Stimulated activated CD4-positive, alpha-beta T cell treated with anti-CD3 and anti-CD28 coated beads, Interleukin-1b, Interleukin-23, amount 100 ng/mL, for 24 hours (primary cell): ENCODE measurements at regions not wholly inside any gene's neighbourhood (a gene's known extent, or its start where the extent isn't known, plus 50 kb on each side); places are given as distances from the start of the nearest gene placed in this dataset.
"Not testable (repeated sequence)": the region's sequence is repeated elsewhere in the genome, so short reads cannot be mapped to it uniquely, and the experiment has no call there.

ENCODE experiments used
- DNase-seq, 4 experiments: peaks; one replicate each; pipeline ENCODE4 v3.0.0-alpha.2; 2020; ENCODE audit warnings: low read depth in 4 of 4, low spot score in 1 of 4

GRCh38 chr12:68478516-68479260 lies 132.0 kb upstream of the RAP1B start:
- DNase-seq: no peak

DNA sequence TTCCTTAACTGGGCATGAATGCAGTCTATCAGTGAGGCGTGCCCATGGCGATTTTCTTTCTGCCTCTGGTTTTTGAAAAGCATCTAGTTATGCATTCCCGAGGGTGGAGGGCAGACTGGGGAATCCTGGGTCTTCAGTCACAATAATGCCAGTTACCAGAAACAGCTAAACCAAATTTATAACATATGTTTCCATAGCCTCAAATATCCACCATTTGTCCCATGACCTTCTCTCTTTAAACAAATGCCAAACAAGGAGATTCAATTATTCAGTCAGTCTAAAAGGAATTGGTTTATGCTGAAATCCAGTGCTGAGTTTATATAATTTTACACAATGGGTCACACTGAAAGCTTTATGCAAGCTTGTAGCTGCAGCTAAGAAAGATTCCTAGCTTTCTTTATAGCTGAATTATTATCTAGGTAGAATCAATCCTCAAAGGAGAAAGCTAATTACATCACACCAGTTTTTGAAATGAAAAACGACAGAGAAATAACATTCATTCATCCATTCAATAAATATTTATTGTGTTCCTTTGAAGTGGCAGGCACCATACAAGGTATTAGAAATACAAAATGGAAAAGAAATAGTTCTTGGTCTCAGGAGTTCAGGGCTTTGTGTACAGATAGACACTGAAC lies 131.3 kb upstream of the RAP1B start:
- DNase-seq: no peak

DNA sequence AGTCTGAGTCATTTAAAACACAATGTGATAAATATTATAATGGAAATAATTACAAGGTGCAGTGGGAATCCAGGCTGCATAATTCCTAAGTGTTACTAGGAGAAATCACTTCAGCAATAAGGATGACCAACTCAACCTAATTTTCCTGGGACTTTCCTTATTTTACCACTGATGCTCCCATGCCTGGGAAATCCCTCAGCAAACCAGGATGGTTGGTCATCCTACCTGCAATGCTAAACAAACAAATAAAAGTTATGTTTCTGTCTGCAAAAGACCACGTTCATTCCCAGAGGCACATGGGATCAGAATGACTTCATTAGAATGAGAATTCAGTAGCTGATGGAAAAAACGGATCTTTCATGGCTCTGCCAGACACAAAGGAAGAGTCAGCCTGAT lies 130.8 kb upstream of the RAP1B start:
- no peak for DNase-seq

DNA sequence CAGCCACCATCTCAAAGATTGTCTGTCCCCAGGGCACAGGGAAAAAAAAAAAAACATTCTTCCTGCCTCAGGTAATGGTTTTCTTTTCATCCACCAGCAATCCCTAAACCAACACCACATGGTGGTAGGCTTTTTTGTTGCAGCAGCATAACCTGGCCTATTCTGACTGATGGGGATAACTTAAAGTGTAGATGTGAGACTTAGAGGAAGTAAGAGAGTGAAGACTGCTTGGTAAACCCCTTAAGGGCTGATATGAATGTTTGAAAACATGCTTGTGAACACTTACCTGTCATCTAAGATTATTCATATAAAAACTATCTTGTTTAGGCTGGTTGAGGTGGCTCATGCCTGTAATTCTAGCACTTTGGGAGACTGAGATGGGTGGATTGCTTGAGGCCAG lies 130.2 kb upstream of the RAP1B start:
- no peak for DNase-seq

DNA sequence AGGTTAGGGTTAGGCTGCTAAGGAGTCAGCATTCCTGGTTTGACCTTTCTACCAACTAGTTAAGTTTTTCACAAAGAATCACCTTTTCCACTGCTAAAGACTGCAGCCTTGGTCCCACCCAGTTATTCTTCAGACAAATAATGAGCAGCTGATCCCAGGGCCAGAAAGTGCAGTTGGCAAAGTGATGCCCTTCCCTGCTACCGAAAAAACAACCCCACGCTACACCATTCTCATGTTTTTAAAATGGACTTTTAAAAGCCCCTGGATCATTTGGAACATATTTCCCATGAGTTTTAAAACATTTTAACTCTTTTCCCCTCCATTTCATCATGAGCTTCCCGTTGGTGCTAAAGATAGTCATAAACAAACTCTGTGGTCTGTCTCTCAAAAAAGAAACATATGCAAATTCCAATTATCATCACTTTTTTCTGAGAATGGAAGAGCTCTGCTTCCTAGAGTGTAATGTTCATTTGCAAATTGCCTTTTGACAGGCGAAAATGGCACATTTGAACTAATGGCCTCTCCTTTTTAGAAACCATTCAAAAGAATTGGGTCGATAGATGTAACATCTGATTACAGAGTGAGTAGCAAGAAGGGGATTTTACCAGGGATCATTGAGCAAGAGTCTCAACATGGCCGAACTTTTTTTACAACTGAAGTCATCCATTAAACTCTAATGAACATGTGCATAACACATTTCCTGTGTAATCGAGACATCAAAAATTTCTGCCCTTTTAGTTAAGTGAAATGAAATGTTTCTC lies 129.3 kb upstream of the RAP1B start:
- DNase-seq: no peak

- no peak for DNase-seq
These were observed 128.7 kb upstream of the RAP1B start for GRCh38 chr12:68482014-68482413.

DNA sequence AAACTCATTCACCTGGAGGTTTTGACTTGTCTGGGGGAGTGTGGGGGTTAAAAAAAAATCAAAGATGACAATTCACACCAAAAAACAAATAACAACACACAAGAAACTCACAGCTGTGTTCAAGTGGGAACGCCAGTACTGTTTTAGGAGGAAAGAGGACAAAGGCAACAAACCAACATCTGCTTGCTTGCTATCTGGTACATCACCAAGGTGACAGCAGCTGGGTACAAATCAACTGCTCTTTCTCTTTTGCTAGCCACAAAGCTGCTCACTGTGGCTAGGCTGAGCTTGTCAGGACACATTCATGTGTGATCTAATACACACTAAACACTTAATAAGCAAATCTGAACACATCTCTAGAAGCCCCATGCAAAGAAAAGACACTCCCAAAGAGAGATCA lies 128.0 kb upstream of the RAP1B start:
- no peak for DNase-seq

DNA sequence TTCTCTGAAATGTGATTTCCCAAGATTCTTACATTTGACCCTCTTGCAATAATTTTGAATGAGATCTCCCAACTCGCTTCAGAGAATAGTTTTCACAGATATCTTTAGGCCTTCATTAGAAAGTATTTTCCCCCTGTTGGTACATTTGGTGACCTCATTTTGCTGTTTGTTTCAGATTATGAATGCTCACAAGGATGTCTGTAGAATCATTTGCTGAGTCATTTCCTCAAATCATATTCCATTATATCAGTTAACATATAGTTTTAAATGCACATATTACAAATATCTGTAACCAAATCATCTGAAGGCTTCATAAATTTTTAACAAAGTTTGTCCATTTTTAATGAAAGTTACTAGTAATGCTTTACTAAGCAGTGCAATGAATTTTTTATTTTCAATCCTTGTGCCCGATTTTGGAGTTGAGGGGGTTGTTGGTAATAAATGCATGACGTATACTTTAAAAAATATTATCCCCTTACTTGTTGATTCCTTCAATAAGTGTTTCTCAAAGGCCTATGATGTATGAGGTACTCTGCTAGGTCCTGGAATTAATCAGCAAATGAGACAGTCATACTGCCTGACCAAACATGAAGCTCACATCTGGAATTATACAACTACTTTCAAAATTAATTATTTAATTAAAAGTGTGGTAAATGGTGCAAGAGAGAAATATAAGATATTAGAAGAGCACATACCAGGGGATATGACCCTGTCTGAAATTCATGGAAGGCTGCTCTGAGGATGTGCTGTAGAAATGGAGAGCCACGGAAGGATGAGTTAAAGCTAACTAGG lies 126.9 kb upstream of the RAP1B start:
- no peak for DNase-seq

- not testable (repeated sequence) for DNase-seq
These were observed 126.1 kb upstream of the RAP1B start for GRCh38 chr12:68484578-68484977.

DNA sequence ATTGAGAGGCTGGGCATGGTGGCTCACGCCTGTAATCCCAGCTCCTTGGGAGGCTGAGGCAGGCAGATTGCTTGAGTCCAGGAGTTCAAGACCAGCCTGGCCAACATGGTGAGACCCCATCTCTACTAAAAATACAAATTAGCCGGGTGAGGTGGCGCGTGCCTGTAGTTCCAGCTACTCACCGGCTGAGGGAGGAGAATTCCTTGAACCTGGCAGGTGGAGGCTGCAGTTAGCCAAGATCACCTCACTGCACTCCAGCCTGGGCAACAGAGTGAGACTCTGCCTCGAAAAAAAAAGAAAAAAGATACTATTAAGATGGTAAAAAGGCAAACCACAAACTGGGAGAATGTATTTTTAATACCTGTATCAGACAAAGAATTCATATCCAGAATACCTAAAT lies 124.2 kb upstream of the RAP1B start:
- DNase-seq: not testable (repeated sequence)

DNA sequence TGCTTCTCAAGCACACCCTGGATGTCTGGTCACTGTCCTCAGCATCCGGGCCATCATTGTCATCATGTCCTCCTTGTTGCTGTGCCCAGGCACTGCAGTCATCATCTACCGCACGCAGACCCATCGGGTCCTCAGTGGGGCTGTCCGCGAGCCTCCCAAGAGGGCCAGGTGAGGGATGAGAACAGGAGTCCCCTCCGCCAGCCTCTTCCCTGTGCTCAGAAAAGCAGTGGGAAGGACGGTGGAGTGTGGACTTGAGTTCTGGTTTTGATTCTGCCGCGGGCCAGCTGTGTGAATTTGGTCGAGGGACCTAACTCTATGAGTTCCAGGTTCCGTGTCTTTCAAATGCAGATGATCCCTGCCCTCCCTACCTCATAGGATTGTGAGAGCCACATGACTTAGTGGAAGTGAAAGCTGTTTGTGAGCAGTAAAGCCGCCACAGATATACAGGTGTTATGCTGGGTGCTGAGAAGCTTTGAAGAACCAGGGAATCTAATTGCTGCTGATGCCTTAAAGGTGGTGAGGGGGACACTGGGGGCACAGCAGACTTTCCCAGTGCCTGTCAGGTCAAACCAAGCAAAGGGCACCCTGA lies 122.9 kb upstream of the RAP1B start:
- DNase-seq: no peak

DNA sequence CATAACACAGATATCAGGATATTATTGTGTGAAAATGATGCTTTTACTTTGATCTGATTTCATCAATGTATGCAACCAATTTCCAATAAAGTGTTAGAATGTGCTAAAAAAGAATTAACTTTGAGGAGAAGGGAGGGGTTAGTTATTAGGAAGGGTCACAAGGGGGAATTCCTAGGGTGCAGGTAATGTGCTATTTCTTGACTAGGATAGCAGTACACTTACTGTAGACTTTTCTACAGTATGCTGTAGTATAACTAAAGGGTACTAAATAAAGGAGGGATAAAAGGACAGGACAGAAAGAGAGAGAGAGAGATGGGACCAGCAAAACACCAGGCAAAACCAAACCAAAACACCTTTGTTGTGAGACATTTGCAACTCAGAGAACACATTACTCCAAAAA lies 121.4 kb upstream of the RAP1B start:
- no peak for DNase-seq

DNA sequence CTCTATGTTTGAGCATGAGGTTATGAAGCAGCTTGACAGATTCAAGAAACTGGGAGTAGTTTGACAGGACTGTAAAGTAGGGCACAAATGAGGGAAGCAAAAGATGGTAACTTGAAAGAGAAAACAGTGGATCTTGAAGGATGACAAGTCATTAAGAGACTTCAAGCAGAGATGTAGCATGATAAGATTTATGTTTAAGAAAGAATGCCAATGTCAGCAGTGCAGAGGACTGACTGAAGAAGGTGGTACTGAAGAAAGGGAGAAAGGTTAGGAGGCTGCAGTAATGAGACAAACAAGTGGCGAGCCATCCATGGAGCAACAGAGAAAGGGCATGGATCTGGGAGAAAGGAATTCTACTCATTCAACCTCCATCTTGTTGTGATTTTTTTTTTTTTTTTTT lies 120.2 kb upstream of the RAP1B start:
- no peak for DNase-seq

- no peak for DNase-seq
These were observed 119.3 kb upstream of the RAP1B start for GRCh38 chr12:68491204-68491960.

DNA sequence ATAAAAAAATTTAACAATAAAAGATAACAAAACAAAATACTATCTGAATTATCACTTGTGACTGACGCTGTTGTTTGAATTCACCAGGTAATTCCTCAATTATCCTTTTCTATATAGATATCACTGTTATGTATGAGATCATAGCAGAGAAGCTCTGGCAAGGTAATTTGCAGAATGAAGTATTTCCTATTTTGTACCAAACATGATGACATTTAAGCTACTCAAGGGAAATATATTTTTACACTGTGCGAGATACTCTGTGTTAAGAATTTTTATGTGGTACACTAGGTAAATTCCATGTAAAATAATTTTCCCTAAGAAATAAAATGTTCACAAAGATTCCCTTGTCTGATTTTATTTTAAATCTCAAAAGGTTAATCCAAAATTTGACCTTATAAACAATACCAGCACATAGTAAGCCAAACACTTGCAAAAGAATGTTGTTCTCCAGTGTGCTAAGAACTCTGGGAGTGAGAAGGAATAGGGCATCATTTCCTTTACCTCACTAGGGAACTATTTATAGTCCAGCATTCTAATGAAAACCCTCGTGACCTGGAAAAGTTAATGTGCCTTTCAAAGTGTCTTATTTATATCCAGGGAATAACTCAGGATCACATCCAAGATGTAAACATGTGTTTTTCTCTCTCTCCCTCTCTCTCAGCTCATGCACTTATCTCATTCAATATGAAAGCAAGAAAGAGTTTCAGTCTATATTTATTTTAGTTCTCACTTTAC lies 115.2 kb upstream of the RAP1B start:
- no peak for DNase-seq

GRCh38 chr12:68497107-68497506 lies 113.6 kb upstream of the RAP1B start:
- no peak for DNase-seq

DNA sequence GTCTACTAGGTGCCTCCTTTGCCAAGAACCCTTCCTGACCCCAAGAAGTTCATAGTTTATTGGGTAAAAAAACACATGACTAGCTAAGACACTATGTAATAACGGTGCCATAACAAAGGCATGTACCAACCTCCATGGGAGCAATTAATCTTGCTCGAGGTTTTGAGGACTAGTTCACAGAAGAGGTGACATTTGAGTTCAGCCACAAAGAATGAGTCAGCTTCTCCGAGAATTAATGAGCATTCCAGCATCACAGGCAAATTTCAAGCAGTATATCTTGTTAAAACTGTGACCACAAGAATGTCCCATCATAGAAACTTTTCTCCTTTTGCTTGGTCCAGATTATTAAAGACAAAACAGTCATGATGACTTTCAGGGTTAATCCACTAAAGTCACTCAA lies 113.0 kb upstream of the RAP1B start:
- no peak for DNase-seq

- DNase-seq: no peak
These were observed 112.0 kb upstream of the RAP1B start for GRCh38 chr12:68498736-68499135.

GRCh38 chr12:68499616-68500015 lies 111.1 kb upstream of the RAP1B start:
- DNase-seq: no peak

DNA sequence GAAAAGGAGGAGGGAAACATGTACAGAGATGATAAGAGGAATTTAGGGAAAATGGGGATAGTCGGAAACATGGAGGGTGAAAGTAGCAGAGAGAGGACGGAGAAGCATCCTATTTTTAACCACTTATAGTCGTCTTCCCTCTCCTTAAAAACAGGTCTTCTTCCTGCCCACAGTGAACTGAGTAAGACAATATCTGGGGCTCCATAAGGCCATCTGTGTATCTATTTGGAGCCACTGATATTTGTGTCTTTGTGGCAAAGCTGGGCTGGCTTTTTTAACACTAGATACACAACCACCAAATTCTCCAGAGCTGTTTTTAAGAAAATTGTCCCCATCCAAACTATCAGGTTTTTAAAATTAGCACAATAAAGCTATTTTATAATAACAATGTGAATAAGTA lies 109.5 kb upstream of the RAP1B start:
- no peak for DNase-seq
